ENCODE measurements at regions not wholly inside any gene's neighbourhood (a gene's known extent, or its start where the extent isn't known, plus 50 kb on each side); places are given as distances from the start of the nearest gene placed in this dataset.

DNA sequence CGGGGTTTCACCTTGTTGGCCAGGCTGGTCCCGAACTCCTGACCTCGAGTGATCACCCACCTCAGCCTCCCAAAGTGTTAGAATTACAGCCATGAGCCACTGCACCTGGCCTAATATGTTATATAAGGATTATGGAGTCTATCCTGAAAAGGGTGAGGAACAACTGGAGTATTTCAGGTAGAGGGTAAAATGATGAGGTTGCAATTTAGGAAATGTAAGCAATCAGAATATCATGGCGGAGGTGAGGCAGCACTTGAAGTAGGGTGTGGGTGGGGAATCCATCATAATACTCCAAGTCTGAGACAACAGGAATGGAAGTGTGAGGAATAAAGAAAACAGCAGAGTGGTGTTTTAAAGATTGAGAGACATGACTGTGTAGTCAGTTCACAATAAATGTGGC, 582.2 kb downstream of the FGF9 start:
- H3K4me1 ChIP-seq (ENCODE audit: control insufficient read depth in 3 of 3, insufficient read depth in 3 of 3, low read length in 3 of 3) = no peaks in the 10 kb centered on the region
- H3K36me3 ChIP-seq (ENCODE audit: control insufficient read depth in 3 of 3, insufficient read depth in 3 of 3, low read length in 3 of 3) = no peaks in the 10 kb centered on the region
- no peak overlapping the region for H3K27ac ChIP-seq (ENCODE audit: low read depth, low read length)
- H3K4me3 ChIP-seq (ENCODE audit: low read length in 3 of 3) = no peak overlapping the region
- H3K9me3 ChIP-seq (ENCODE audit: control insufficient read depth in 3 of 3, low read length in 3 of 3) = no peaks in the 10 kb centered on the region
- H3K9ac ChIP-seq (ENCODE audit: low read depth in 1 of 3, low read length in 3 of 3) = no peak overlapping the region
- no peaks in the 10 kb centered on the region for H3K27me3 ChIP-seq (ENCODE audit: control insufficient read depth in 3 of 3, insufficient read depth in 3 of 3, low read length in 3 of 3)

- no peak overlapping the region for H3K9ac ChIP-seq (ENCODE audit: low read depth in 1 of 3, low read length in 3 of 3)
- H3K27ac ChIP-seq (ENCODE audit: low read depth, low read length) = no peak overlapping the region
- no peaks in the 10 kb centered on the region for H3K27me3 ChIP-seq (ENCODE audit: control insufficient read depth in 3 of 3, insufficient read depth in 3 of 3, low read length in 3 of 3)
Measured at GRCh38 chr13:22256111-22256639, 585.3 kb downstream of the FGF9 start.

GRCh38 chr13:22262001-22262885, 591.4 kb downstream of the FGF9 start:
- H3K36me3 ChIP-seq (ENCODE audit: control insufficient read depth in 3 of 3, insufficient read depth in 3 of 3, low read length in 3 of 3) = no peaks in the 10 kb centered on the region
- no peaks in the 10 kb centered on the region for H3K9me3 ChIP-seq (ENCODE audit: control insufficient read depth in 3 of 3, low read length in 3 of 3)
- H3K4me3 ChIP-seq (ENCODE audit: low read length in 3 of 3) = no peak overlapping the region
- no peaks in the 10 kb centered on the region for H3K27me3 ChIP-seq (ENCODE audit: control insufficient read depth in 3 of 3, insufficient read depth in 3 of 3, low read length in 3 of 3)
- no peaks in the 10 kb centered on the region for H3K4me1 ChIP-seq (ENCODE audit: control insufficient read depth in 3 of 3, insufficient read depth in 3 of 3, low read length in 3 of 3)
- H3K27ac ChIP-seq (ENCODE audit: low read depth, low read length) = no peak overlapping the region
- no peak overlapping the region for H3K9ac ChIP-seq (ENCODE audit: low read depth in 1 of 3, low read length in 3 of 3)

More at GRCh38 chr13:22256111-22256639, 585.3 kb downstream of the FGF9 start:
- H3K9me3 ChIP-seq (ENCODE audit: control insufficient read depth in 3 of 3, low read length in 3 of 3) = no peaks in the 10 kb centered on the region
- H3K36me3 ChIP-seq (ENCODE audit: control insufficient read depth in 3 of 3, insufficient read depth in 3 of 3, low read length in 3 of 3) = no peaks in the 10 kb centered on the region
- no peak overlapping the region for H3K4me3 ChIP-seq (ENCODE audit: low read length in 3 of 3)
- H3K4me1 ChIP-seq (ENCODE audit: control insufficient read depth in 3 of 3, insufficient read depth in 3 of 3, low read length in 3 of 3) = no peaks in the 10 kb centered on the region

- no peak overlapping the region for H3K27ac ChIP-seq (ENCODE audit: low read depth, low read length)
- H3K9me3 ChIP-seq (ENCODE audit: control insufficient read depth in 3 of 3, low read length in 3 of 3) = no peaks in the 10 kb centered on the region
- H3K4me3 ChIP-seq (ENCODE audit: low read length in 3 of 3) = no peak overlapping the region
- H3K36me3 ChIP-seq (ENCODE audit: control insufficient read depth in 3 of 3, insufficient read depth in 3 of 3, low read length in 3 of 3) = no peaks in the 10 kb centered on the region
- no peaks in the 10 kb centered on the region for H3K27me3 ChIP-seq (ENCODE audit: control insufficient read depth in 3 of 3, insufficient read depth in 3 of 3, low read length in 3 of 3)
- no peak overlapping the region for H3K9ac ChIP-seq (ENCODE audit: low read depth in 1 of 3, low read length in 3 of 3)
- H3K4me1 ChIP-seq (ENCODE audit: control insufficient read depth in 3 of 3, insufficient read depth in 3 of 3, low read length in 3 of 3) = no peaks in the 10 kb centered on the region
Measured at GRCh38 chr13:22263185-22263584, 592.3 kb downstream of the FGF9 start.

GRCh38 chr13:22265563-22265962, 594.7 kb downstream of the FGF9 start:
- H3K4me3 ChIP-seq (ENCODE audit: low read length in 3 of 3) = no peak overlapping the region

GRCh38 chr13:22270881-22271280, 600.0 kb downstream of the FGF9 start:
- H3K9me3 ChIP-seq (ENCODE audit: control insufficient read depth in 3 of 3, low read length in 3 of 3) = no peaks in the 10 kb centered on the region
- no peak overlapping the region for H3K9ac ChIP-seq (ENCODE audit: low read depth in 1 of 3, low read length in 3 of 3)
- no peak overlapping the region for H3K4me3 ChIP-seq (ENCODE audit: low read length in 3 of 3)

More at GRCh38 chr13:22265563-22265962, 594.7 kb downstream of the FGF9 start:
- no peaks in the 10 kb centered on the region for H3K9me3 ChIP-seq (ENCODE audit: control insufficient read depth in 3 of 3, low read length in 3 of 3)
- H3K4me1 ChIP-seq (ENCODE audit: control insufficient read depth in 3 of 3, insufficient read depth in 3 of 3, low read length in 3 of 3) = no peaks in the 10 kb centered on the region
- H3K36me3 ChIP-seq (ENCODE audit: control insufficient read depth in 3 of 3, insufficient read depth in 3 of 3, low read length in 3 of 3) = no peaks in the 10 kb centered on the region
- no peak overlapping the region for H3K27ac ChIP-seq (ENCODE audit: low read depth, low read length)
- H3K9ac ChIP-seq (ENCODE audit: low read depth in 1 of 3, low read length in 3 of 3) = no peak overlapping the region
- no peaks in the 10 kb centered on the region for H3K27me3 ChIP-seq (ENCODE audit: control insufficient read depth in 3 of 3, insufficient read depth in 3 of 3, low read length in 3 of 3)

GRCh38 chr13:22271903-22272302, 601.0 kb downstream of the FGF9 start:
- Histone ChIP-seq H3K27ac (ENCODE audit: low read depth, low read length) (no peak overlapping the region), H3K27me3 (ENCODE audit: control insufficient read depth in 3 of 3, insufficient read depth in 3 of 3, low read length in 3 of 3) (no peaks in the 10 kb centered on the region), H3K4me3 (ENCODE audit: low read length in 3 of 3) (no peak overlapping the region), H3K9ac (ENCODE audit: low read depth in 1 of 3, low read length in 3 of 3) (no peak overlapping the region), H3K9me3 (ENCODE audit: control insufficient read depth in 3 of 3, low read length in 3 of 3) (no peaks in the 10 kb centered on the region), H3K4me1 (ENCODE audit: control insufficient read depth in 3 of 3, insufficient read depth in 3 of 3, low read length in 3 of 3) (no peaks in the 10 kb centered on the region), H3K36me3 (ENCODE audit: control insufficient read depth in 3 of 3, insufficient read depth in 3 of 3, low read length in 3 of 3) (no peaks in the 10 kb centered on the region)

More at GRCh38 chr13:22270881-22271280, 600.0 kb downstream of the FGF9 start:
- no peaks in the 10 kb centered on the region for H3K36me3 ChIP-seq (ENCODE audit: control insufficient read depth in 3 of 3, insufficient read depth in 3 of 3, low read length in 3 of 3)
- no peaks in the 10 kb centered on the region for H3K27me3 ChIP-seq (ENCODE audit: control insufficient read depth in 3 of 3, insufficient read depth in 3 of 3, low read length in 3 of 3)
- H3K4me1 ChIP-seq (ENCODE audit: control insufficient read depth in 3 of 3, insufficient read depth in 3 of 3, low read length in 3 of 3) = no peaks in the 10 kb centered on the region
- H3K27ac ChIP-seq (ENCODE audit: low read depth, low read length) = no peak overlapping the region

DNA sequence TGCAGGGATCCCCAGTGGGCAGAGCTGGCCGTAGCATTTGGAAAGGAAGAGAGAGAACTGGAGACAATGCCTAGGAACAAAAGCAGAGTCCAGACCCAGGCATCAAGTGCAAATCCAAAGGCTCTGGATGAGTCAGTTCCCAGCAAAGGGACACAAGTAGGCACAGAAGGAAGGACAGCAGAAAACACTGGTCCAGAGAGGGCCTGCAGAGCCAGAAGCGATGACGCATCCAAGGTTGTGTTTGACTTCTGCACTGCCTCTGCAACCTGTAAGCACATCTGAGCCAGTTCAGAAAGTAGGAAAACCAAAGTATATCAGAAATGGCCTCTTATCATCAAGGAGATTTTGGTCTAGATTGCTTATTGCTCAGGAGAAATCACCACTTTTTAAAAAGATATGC, 604.5 kb downstream of the FGF9 start:
- H3K36me3 ChIP-seq (ENCODE audit: control insufficient read depth in 3 of 3, insufficient read depth in 3 of 3, low read length in 3 of 3) = no peaks in the 10 kb centered on the region
- no peaks in the 10 kb centered on the region for H3K27me3 ChIP-seq (ENCODE audit: control insufficient read depth in 3 of 3, insufficient read depth in 3 of 3, low read length in 3 of 3)
- H3K4me3 ChIP-seq (ENCODE audit: low read length in 3 of 3) = no peak overlapping the region
- no peaks in the 10 kb centered on the region for H3K9me3 ChIP-seq (ENCODE audit: control insufficient read depth in 3 of 3, low read length in 3 of 3)
- H3K9ac ChIP-seq (ENCODE audit: low read depth in 1 of 3, low read length in 3 of 3) = no peak overlapping the region
- H3K4me1 ChIP-seq (ENCODE audit: control insufficient read depth in 3 of 3, insufficient read depth in 3 of 3, low read length in 3 of 3) = no peaks in the 10 kb centered on the region
- H3K27ac ChIP-seq (ENCODE audit: low read depth, low read length) = no peak overlapping the region

GRCh38 chr13:22276616-22277015, 605.7 kb downstream of the FGF9 start:
- H3K36me3 ChIP-seq (ENCODE audit: control insufficient read depth in 3 of 3, insufficient read depth in 3 of 3, low read length in 3 of 3) = no peaks in the 10 kb centered on the region
- no peak overlapping the region for H3K9ac ChIP-seq (ENCODE audit: low read depth in 1 of 3, low read length in 3 of 3)
- H3K4me1 ChIP-seq (ENCODE audit: control insufficient read depth in 3 of 3, insufficient read depth in 3 of 3, low read length in 3 of 3) = no peaks in the 10 kb centered on the region
- H3K27me3 ChIP-seq (ENCODE audit: control insufficient read depth in 3 of 3, insufficient read depth in 3 of 3, low read length in 3 of 3) = no peaks in the 10 kb centered on the region
- H3K27ac ChIP-seq (ENCODE audit: low read depth, low read length) = no peak overlapping the region
- H3K9me3 ChIP-seq (ENCODE audit: control insufficient read depth in 3 of 3, low read length in 3 of 3) = no peaks in the 10 kb centered on the region
- H3K4me3 ChIP-seq (ENCODE audit: low read length in 3 of 3) = no peak overlapping the region

- no peaks in the 10 kb centered on the region for H3K4me1 ChIP-seq (ENCODE audit: control insufficient read depth in 3 of 3, insufficient read depth in 3 of 3, low read length in 3 of 3)
- H3K9ac ChIP-seq (ENCODE audit: low read depth in 1 of 3, low read length in 3 of 3) = no peak overlapping the region
- no peaks in the 10 kb centered on the region for H3K36me3 ChIP-seq (ENCODE audit: control insufficient read depth in 3 of 3, insufficient read depth in 3 of 3, low read length in 3 of 3)
- no peaks in the 10 kb centered on the region for H3K27me3 ChIP-seq (ENCODE audit: control insufficient read depth in 3 of 3, insufficient read depth in 3 of 3, low read length in 3 of 3)
- H3K9me3 ChIP-seq (ENCODE audit: control insufficient read depth in 3 of 3, low read length in 3 of 3) = no peaks in the 10 kb centered on the region
- no peak overlapping the region for H3K27ac ChIP-seq (ENCODE audit: low read depth, low read length)
- H3K4me3 ChIP-seq (ENCODE audit: low read length in 3 of 3) = no peak overlapping the region
Measured at GRCh38 chr13:22278336-22278929, 607.6 kb downstream of the FGF9 start.

Data from skeletal muscle tissue (tissue), 3 donors.